CD14-positive monocyte (primary cell): ENCODE measurements at regions not wholly inside any gene's neighbourhood (a gene's known extent, or its start where the extent isn't known, plus 50 kb on each side); places are given as distances from the start of the nearest gene placed in this dataset.

ENCODE experiments used
- DNase-seq, 3 donors: peaks; one replicate each; pipeline ENCODE4 v3.0.0-alpha.2; 2011 to 2022
- H2AFZ ChIP-seq: 2 replicates; pipeline ENCODE4 v1.6.0; 2012; ENCODE audit warnings: mild to moderate bottlenecking, low read depth, low read length, inconsistent platforms; ENCODE audit not compliant: insufficient read depth, poor library complexity, severe bottlenecking
- H3K27ac ChIP-seq, 2 donors: 1 replicate in 1 of 2; 2 replicates in 1 of 2; pipeline ENCODE4 v1.5.1; 2012 to 2013; ENCODE audit warnings: low read length in 2 of 2, control low read depth in 1 of 2, inconsistent platforms in 1 of 2, low read depth in 1 of 2, mild to moderate bottlenecking in 1 of 2
- H3K27me3 ChIP-seq, 2 donors: one replicate each; pipeline versions ENCODE4 v1.6.0 to v1.6.1; 2011 to 2013; ENCODE audit warnings: low read length in 2 of 2; ENCODE audit not compliant: control insufficient read depth in 2 of 2, insufficient read depth in 2 of 2
- H3K36me3 ChIP-seq, 2 donors: replicated peaks in 1 of 2; 1 replicate in 1 of 2; 2 replicates in 1 of 2; pipeline versions ENCODE4 v1.5.1 to v1.6.1; 2012 to 2013; ENCODE audit warnings: low read length in 2 of 2, control low read depth in 1 of 2, inconsistent platforms in 1 of 2, mild to moderate bottlenecking in 1 of 2; ENCODE audit not compliant: insufficient read depth in 2 of 2, control insufficient read depth in 1 of 2
- H3K4me1 ChIP-seq, 2 donors: 1 replicate in 1 of 2; 2 replicates in 1 of 2; pipeline versions ENCODE4 v1.5.1 to v1.6.1; 2012 to 2013; ENCODE audit warnings: low read length in 2 of 2, control low read depth in 1 of 2, inconsistent platforms in 1 of 2, mild to moderate bottlenecking in 1 of 2, moderate library complexity in 1 of 2; ENCODE audit not compliant: insufficient read depth in 2 of 2, control insufficient read depth in 1 of 2
- H3K4me2 ChIP-seq: replicated peaks from 2 replicates; pipeline ENCODE3; 2012; ENCODE audit warnings: low read length, moderate library complexity, mild to moderate bottlenecking; ENCODE audit not compliant: poor library complexity, severe bottlenecking; ENCODE audit errors: extremely low read depth
- H3K4me3 ChIP-seq, 3 experiments: fragments of 200-600 bp in 1 of 3; sonication (generic) in 1 of 3; replicated peaks in 1 of 3; 1 replicate in 2 of 3; 2 replicates in 1 of 3; pipeline ENCODE4 v1.5.1; 2011 to 2013; ENCODE audit warnings: low read length in 3 of 3, mild to moderate bottlenecking in 3 of 3, control low read depth in 2 of 3, low read depth in 2 of 3, inconsistent platforms in 1 of 3, moderate library complexity in 1 of 3
- H3K79me2 ChIP-seq: 2 replicates; pipeline ENCODE4 v1.6.0; 2012; ENCODE audit warnings: mild to moderate bottlenecking, control low read depth, inconsistent platforms, low read length, moderate library complexity; ENCODE audit not compliant: insufficient read depth
- H3K9ac ChIP-seq: 2 replicates; pipeline ENCODE4 v1.6.0; 2017; ENCODE audit warnings: low read length, mild to moderate bottlenecking; ENCODE audit not compliant: insufficient read depth, poor library complexity, severe bottlenecking
- H3K9me3 ChIP-seq, 2 donors: replicated peaks in 1 of 2; 1 replicate in 1 of 2; 2 replicates in 1 of 2; pipeline versions ENCODE4 v1.5.1 to v1.6.1; 2012 to 2013; ENCODE audit warnings: low read length in 2 of 2, control low read depth in 1 of 2; ENCODE audit not compliant: control insufficient read depth in 1 of 2, insufficient read depth in 1 of 2
- H4K20me1 ChIP-seq: 2 replicates; pipeline ENCODE4 v1.6.0; 2012; ENCODE audit warnings: mild to moderate bottlenecking, low read length, control low read depth, moderate library complexity; ENCODE audit not compliant: insufficient read depth
- H3K27ac Mint-ChIP-seq, 7 donors: one replicate each; pipeline ENCODE4 v1.8.0; 2020; ENCODE audit warnings: mild to moderate bottlenecking in 7 of 7, mixed read lengths in 7 of 7, moderate library complexity in 6 of 7, inconsistent platforms in 2 of 7
- H3K27me3 Mint-ChIP-seq, 3 donors: one replicate each; pipeline ENCODE4 v1.8.0; 2021 to 2022; ENCODE audit warnings: low read depth in 3 of 3, mild to moderate bottlenecking in 3 of 3, mixed read lengths in 3 of 3, moderate library complexity in 3 of 3, inconsistent platforms in 1 of 3
- H3K36me3 Mint-ChIP-seq, 2 donors: one replicate each; pipeline ENCODE4 v1.8.0; 2020; ENCODE audit warnings: mixed read lengths in 2 of 2, inconsistent platforms in 1 of 2, mild to moderate bottlenecking in 1 of 2
- H3K4me1 Mint-ChIP-seq: one replicate; pipeline ENCODE4 v1.8.0; 2020; ENCODE audit warnings: mild to moderate bottlenecking, mixed read lengths
- H3K4me3 Mint-ChIP-seq, 2 donors: one replicate each; pipeline ENCODE4 v1.8.0; 2020; ENCODE audit warnings: mild to moderate bottlenecking in 2 of 2, mixed read lengths in 2 of 2, moderate library complexity in 1 of 2
- H3K9me3 Mint-ChIP-seq, 7 donors: one replicate each; pipeline ENCODE4 v1.8.0; 2020 to 2022; ENCODE audit warnings: mixed read lengths in 7 of 7, mild to moderate bottlenecking in 6 of 7, moderate library complexity in 6 of 7, inconsistent platforms in 2 of 7
- CTCF ChIP-seq: fragments of 200-600 bp; IDR thresholded peaks from one replicate; pipeline ENCODE4 v1.8.0; 2022; ENCODE audit warnings: antibody characterized with exemption, mild to moderate bottlenecking
- WGBS: methylation state at CpG from one replicate; pipeline ENCODE4 v1.1.5; 2013; ENCODE audit warnings: missing lambda C conversion rate; ENCODE audit not compliant: insufficient coverage; 5-methylcytosine and 5-hydroxymethylcytosine counted together
- intact Hi-C, 2 donors: fragments of 100-400 bp; cut with micrococcal nuclease; formaldehyde crosslinking; loops; one replicate each; pipeline versions ENCODE4 v1.15.0 to v1.15.1; 2023

GRCh38 chr3:96169111-96169766 lies 645.2 kb upstream of the EPHA6 start:
- Histone ChIP-seq H3K9ac (no peak overlapping the region), H3K79me2 (no peaks in the 10 kb centered on the region), H3K27me3 (no peaks in the 10 kb centered on the region), H3K27ac (no peak overlapping the region), H3K4me2 (no peak overlapping the region), H3K4me3 (no peak overlapping the region), H2AFZ (no peak overlapping the region), H4K20me1 (no peaks in the 10 kb centered on the region), H3K4me1 (no peaks in the 10 kb centered on the region), H3K9me3 (peaks cover 7 to 17% of the 10 kb centered on the region in 2 donors), H3K36me3 (no peaks in the 10 kb centered on the region)
- 85% methylated on average over 3 of the region's 3 CpGs for WGBS
- no peak for TF ChIP-seq CTCF
- peaks cover 0 to 4% (median 0%) of the 10 kb centered on the region in 3 donors for H3K27me3 Mint-ChIP-seq
- H3K4me1 Mint-ChIP-seq: no peaks in the 10 kb centered on the region
- no peak overlapping the region for H3K27ac Mint-ChIP-seq
- intact Hi-C loops: no loop called here
- DNase-seq: no peak
- H3K36me3 Mint-ChIP-seq: no peaks in the 10 kb centered on the region
- no peak overlapping the region for H3K4me3 Mint-ChIP-seq
- peaks cover 0 to 15% (median 4%) of the 10 kb centered on the region in 7 donors for H3K9me3 Mint-ChIP-seq

GRCh38 chr3:96172917-96173316 lies 641.5 kb upstream of the EPHA6 start:
- Mint-ChIP-seq H3K4me1 (no peaks in the 10 kb centered on the region), H3K4me3 (no peak overlapping the region), H3K27ac (no peak overlapping the region), H3K36me3 (no peaks in the 10 kb centered on the region), H3K9me3 (peaks cover 0 to 15% (median 4%) of the 10 kb centered on the region in 7 donors), H3K27me3 (peaks cover 0 to 4% (median 0%) of the 10 kb centered on the region in 3 donors)
- Histone ChIP-seq H3K4me1 (no peaks in the 10 kb centered on the region), H4K20me1 (no peaks in the 10 kb centered on the region), H3K4me2 (no peak overlapping the region), H3K9me3 (peaks cover 12 to 25% of the 10 kb centered on the region in 2 donors), H3K4me3 (no peak overlapping the region), H3K27ac (no peak overlapping the region), H3K79me2 (no peaks in the 10 kb centered on the region), H3K9ac (no peak overlapping the region), H2AFZ (no peak overlapping the region), H3K27me3 (no peaks in the 10 kb centered on the region), H3K36me3 (no peaks in the 10 kb centered on the region)
- intact Hi-C loops: no loop called here
- no peak for DNase-seq
- TF ChIP-seq CTCF: no peak
